H1 (cell line): ENCODE measurements at regions not wholly inside any gene's neighbourhood (a gene's known extent, or its start where the extent isn't known, plus 50 kb on each side); places are given as distances from the start of the nearest gene placed in this dataset.

Experiments used
- CTBP2 ChIP-seq: IDR thresholded peaks from 2 replicates; pipeline ENCODE4 v1.7.0; 2011; ENCODE audit warnings: borderline replicate concordance, mild to moderate bottlenecking, moderate library complexity, mixed read lengths, low read length; ENCODE audit not compliant: insufficient read depth, insufficient read length
- YY1 ChIP-seq: IDR thresholded peaks from 2 replicates; pipeline ENCODE4 v1.6.1; 2011; ENCODE audit warnings: low read depth, mild to moderate bottlenecking, low read length

GRCh38 chr5:158302029-158302428, 443.1 kb upstream of the CLINT1 start (continued):
- no peak for TF ChIP-seq YY1
- TF ChIP-seq CTBP2: no peak
